Bronchial epithelial cell (primary cell): ENCODE measurements at regions not wholly inside any gene's neighbourhood (a gene's known extent, or its start where the extent isn't known, plus 50 kb on each side); places are given as distances from the start of the nearest gene placed in this dataset.
"Not testable (repeated sequence)": the region's sequence is repeated elsewhere in the genome, so short reads cannot be mapped to it uniquely, and the experiment has no call there.

Source experiments
- DNase-seq: peaks from one replicate; pipeline ENCODE4 v3.0.0-alpha.2; 2010; ENCODE audit warnings: low read depth
- FAIRE-seq: peaks from 2 replicates; lab custom pipeline; 2011; peaks lifted over from hg19 to GRCh38; lab: Jason Lieb, UNC
- H3K27me3 ChIP-seq: 2 replicates; pipeline ENCODE4 v1.5.1; 2011; ENCODE audit warnings: low read length; ENCODE audit not compliant: control insufficient read depth, insufficient read depth
- H3K36me3 ChIP-seq: 2 replicates; pipeline ENCODE4 v1.5.1; 2011; ENCODE audit warnings: low read length; ENCODE audit not compliant: control insufficient read depth, insufficient read depth
- H3K4me3 ChIP-seq: 2 replicates; pipeline ENCODE4 v1.5.1; 2011; ENCODE audit warnings: mild to moderate bottlenecking, low read depth, low read length, control low read depth
- TF ChIP-seq, protein P1 (sequence below): IDR thresholded peaks from 2 replicates; pipeline ENCODE4 v1.5.1; 2011; ENCODE audit warnings: mild to moderate bottlenecking, moderate library complexity, low read length, control low read depth, inconsistent platforms; ENCODE audit not compliant: insufficient read depth, severe bottlenecking

DNA sequence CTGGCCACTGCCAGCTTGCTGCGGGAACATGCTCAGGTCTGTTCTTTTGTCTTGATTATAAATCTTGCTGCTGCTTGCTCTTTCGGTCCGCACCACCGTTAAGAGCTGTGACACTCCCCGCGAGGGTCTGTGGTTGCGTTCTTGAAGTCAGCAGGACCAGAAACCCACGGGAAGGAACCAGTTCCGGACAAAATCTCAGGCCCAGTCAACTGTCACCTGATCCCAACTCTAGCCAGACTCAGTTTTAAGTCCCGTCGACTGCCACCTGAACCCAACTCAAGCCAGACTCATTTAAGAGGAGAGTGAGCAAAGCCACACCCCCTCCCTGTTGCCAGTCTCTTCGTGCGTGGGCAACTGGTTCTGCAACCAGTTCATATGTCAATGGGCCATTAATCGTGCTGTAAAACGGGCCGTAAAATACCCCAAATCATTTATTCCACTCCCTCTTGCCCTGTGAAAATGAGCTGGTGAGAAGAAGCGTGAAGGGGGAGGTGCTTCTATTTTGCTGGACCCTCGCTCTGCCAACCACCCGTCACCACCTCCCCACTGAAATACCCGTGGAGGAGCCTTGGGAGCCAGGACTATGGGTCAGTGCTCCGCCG lies 224.3 kb downstream of the NDUFA10 start:
- FAIRE-seq (no peak), DNase-seq (no peak)
- no peaks in the 10 kb centered on the region for H3K27me3 ChIP-seq
- TF ChIP-seq, protein P1, sequence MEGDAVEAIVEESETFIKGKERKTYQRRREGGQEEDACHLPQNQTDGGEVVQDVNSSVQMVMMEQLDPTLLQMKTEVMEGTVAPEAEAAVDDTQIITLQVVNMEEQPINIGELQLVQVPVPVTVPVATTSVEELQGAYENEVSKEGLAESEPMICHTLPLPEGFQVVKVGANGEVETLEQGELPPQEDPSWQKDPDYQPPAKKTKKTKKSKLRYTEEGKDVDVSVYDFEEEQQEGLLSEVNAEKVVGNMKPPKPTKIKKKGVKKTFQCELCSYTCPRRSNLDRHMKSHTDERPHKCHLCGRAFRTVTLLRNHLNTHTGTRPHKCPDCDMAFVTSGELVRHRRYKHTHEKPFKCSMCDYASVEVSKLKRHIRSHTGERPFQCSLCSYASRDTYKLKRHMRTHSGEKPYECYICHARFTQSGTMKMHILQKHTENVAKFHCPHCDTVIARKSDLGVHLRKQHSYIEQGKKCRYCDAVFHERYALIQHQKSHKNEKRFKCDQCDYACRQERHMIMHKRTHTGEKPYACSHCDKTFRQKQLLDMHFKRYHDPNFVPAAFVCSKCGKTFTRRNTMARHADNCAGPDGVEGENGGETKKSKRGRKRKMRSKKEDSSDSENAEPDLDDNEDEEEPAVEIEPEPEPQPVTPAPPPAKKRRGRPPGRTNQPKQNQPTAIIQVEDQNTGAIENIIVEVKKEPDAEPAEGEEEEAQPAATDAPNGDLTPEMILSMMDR, result no peak
- no peaks in the 10 kb centered on the region for H3K36me3 ChIP-seq
- H3K4me3 ChIP-seq, result no peak overlapping the region

GRCh38 chr2:239797316-239797715 lies 227.8 kb downstream of the NDUFA10 start:
- no peaks in the 10 kb centered on the region for H3K36me3 ChIP-seq
- no peak overlapping the region for H3K4me3 ChIP-seq
- DNase-seq (no peak), FAIRE-seq (no peak)
- H3K27me3 ChIP-seq, result no peaks in the 10 kb centered on the region
- TF ChIP-seq, protein P1, result no peak

- not testable (repeated sequence) for H3K27me3 ChIP-seq, DNase-seq, H3K4me3 ChIP-seq, H3K36me3 ChIP-seq, FAIRE-seq
Measured at GRCh38 chr2:239795761-239796160, 229.4 kb downstream of the NDUFA10 start.

DNA sequence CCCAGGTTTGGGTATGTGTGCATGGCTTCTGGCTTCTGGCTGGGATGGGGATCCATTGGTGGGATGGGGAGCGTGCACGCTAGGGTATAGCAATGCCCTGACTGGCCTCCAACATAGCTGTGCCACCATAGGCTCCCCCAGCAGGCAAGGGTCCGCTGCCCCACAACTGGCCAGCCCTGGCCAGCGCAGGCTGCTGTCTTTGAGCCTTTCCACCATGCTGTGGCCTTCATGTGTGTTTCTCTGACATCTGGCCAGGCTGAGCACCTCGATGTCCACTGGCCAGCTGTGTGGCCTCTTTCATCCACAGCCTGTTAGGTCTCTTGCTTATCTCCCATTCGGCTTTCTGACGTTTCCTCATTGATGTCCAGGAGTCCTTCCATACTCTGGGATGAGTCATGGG lies 231.3 kb downstream of the NDUFA10 start:
- no peaks in the 10 kb centered on the region for H3K27me3 ChIP-seq
- TF ChIP-seq, protein P1, result no peak
- H3K36me3 ChIP-seq, result no peaks in the 10 kb centered on the region
- FAIRE-seq (no peak), DNase-seq (no peak)
- H3K4me3 ChIP-seq, result no peak overlapping the region

- Histone ChIP-seq H3K27me3 (no peaks in the 10 kb centered on the region), H3K4me3 (no peak overlapping the region), H3K36me3 (no peaks in the 10 kb centered on the region)
- DNase-seq (no peak), FAIRE-seq (no peak)
- TF ChIP-seq, protein P1, result no peak
Measured at GRCh38 chr2:239793086-239793485, 232.1 kb downstream of the NDUFA10 start.

DNA sequence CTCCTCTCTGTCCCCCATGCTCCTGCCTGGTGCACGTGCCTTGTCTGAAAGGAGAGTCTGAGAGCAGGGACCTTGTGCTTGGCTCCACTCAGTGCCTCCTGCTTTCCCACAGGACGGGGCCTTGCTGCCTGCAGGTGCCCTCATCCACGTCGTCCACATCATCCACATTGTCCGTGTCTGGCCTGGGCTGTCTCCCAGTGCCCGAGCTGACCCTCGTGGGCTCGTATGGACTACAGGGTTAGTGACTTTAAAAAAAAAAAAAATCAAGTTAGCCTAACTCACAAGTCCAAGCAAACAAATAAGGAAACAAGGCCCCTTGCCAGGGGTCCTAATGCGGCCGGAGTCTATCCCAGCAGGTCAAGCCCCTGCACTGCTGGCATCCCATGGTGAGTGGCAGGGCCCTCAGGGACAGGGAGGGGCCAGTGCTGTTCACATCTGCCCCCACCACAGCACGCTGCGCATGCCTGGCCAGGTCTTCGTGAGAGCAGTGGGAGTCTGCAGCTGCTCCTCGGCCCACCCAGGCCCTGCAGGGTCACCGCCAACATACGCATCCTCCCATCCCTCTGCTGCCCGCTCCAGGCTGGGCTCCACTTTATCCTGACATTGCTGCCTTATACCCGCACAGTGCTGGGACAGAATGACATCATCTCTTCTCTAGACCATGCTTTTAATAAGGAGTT lies 232.6 kb downstream of the NDUFA10 start:
- no peaks in the 10 kb centered on the region for H3K27me3 ChIP-seq
- FAIRE-seq, result no peak
- H3K36me3 ChIP-seq, result no peaks in the 10 kb centered on the region

More for the DNA sequence above, 232.6 kb downstream of the NDUFA10 start:
- H3K4me3 ChIP-seq, result no peak overlapping the region
- TF ChIP-seq, protein P1, result no peak
- no peak for DNase-seq
